K562 (cell line): ENCODE measurements at regions not wholly inside any gene's neighbourhood (a gene's known extent, or its start where the extent isn't known, plus 50 kb on each side); places are given as distances from the start of the nearest gene placed in this dataset.

Experiments used
- ATAC-seq: fragments of 200-7000 bp; cut with Tn5 transposase; 3 replicates; pipeline ENCODE4 v1.9.1; 2020; ENCODE audit warnings: moderate library complexity
- BruUV-seq: library from RNA; stranded (reverse); fragments of 400-500 nt; replicated peaks from 2 replicates; lab custom pipeline; 2021; lab: Mats Ljungman, UMichigan
- CTCF ChIA-PET: fragments of 300-600 bp; formaldehyde crosslinking; extraction: SDS; loops from one replicate; lab custom pipeline; 2021; ENCODE audit warnings: low intra/inter-chr PET ratio; lab: Yijun Ruan, JAX
- POLR2A ChIA-PET: fragments of 300-600, 350-650 bp; sonication (Branson Sonifier 250); formaldehyde crosslinking; extraction: SDS; loops from one replicate; lab custom pipeline; 2021; ENCODE audit warnings: antibody characterized with exemption, inconsistent platforms; lab: Yijun Ruan, JAX
- DNase-seq, 4 experiments: peaks; one replicate each; pipeline versions ENCODE4 v3.0.0 to v3.0.0-alpha.2; 2011 to 2018; ENCODE audit warnings: low spot score in 3 of 4, mixed read lengths in 3 of 4; ENCODE audit errors: extremely low read depth in 1 of 4
- FAIRE-seq: peaks from 2 replicates; lab custom pipeline; 2011; peaks lifted over from hg19 to GRCh38; lab: Jason Lieb, UNC
- H2AFZ ChIP-seq: 2 replicates; pipeline ENCODE4 v1.6.0; 2011; ENCODE audit warnings: low read depth, low read length, control low read depth, inconsistent platforms
- H3K27ac ChIP-seq: fragments of 200-600 bp; 3 replicates; pipeline ENCODE4 v1.8.0; 2011; ENCODE audit warnings: low read depth, mild to moderate bottlenecking, control low read depth, inconsistent platforms, low read length, moderate library complexity, mixed read lengths; ENCODE audit errors: extremely low read depth
- H3K27me3 ChIP-seq, 2 experiments: fragments of 300-600 bp in 1 of 2; 2 replicates in 1 of 2; 3 replicates in 1 of 2; pipeline versions ENCODE4 v1.6.0 to v1.8.0; 2011; ENCODE audit warnings: inconsistent platforms in 2 of 2, low read length in 2 of 2, mild to moderate bottlenecking in 1 of 2, mixed read lengths in 1 of 2, moderate library complexity in 1 of 2; ENCODE audit not compliant: control insufficient read depth in 2 of 2, insufficient read depth in 2 of 2
- H3K36me3 ChIP-seq: fragments of 300-600 bp; 3 replicates; pipeline ENCODE4 v1.8.0; 2011; ENCODE audit warnings: mild to moderate bottlenecking, low read length, inconsistent platforms; ENCODE audit not compliant: control insufficient read depth, insufficient read depth
- H3K4me1 ChIP-seq, 2 experiments: fragments of 200-600 bp in 1 of 2; replicated peaks in 1 of 2; 2 replicates in 1 of 2; 3 replicates in 1 of 2; pipeline versions ENCODE4 v1.5.1 to v1.8.0; 2011; ENCODE audit warnings: inconsistent platforms in 2 of 2, low read length in 2 of 2, mild to moderate bottlenecking in 1 of 2, mixed read lengths in 1 of 2, moderate library complexity in 1 of 2; ENCODE audit not compliant: control insufficient read depth in 2 of 2, insufficient read depth in 2 of 2
- H3K4me2 ChIP-seq: 2 replicates; pipeline ENCODE4 v1.6.1; 2011; ENCODE audit warnings: low read length, control low read depth, inconsistent platforms, mixed read lengths; ENCODE audit not compliant: insufficient read depth
- H3K4me3 ChIP-seq: fragments of 200-600 bp; sonication (generic), shearing (Covaris generic); 2 replicates; pipeline ENCODE4 v1.5.1; 2016; ENCODE audit warnings: control low read depth, inconsistent platforms
- H3K79me2 ChIP-seq: fragments of 200-600 bp; 3 replicates; pipeline ENCODE4 v1.8.0; 2011; ENCODE audit warnings: low read length, inconsistent platforms; ENCODE audit not compliant: control insufficient read depth, insufficient read depth
- H3K9ac ChIP-seq, 2 experiments: 2 replicates each; pipeline versions ENCODE4 v1.6.0 to v1.6.1; 2011; ENCODE audit warnings: low read depth in 2 of 2, low read length in 2 of 2, control low read depth in 1 of 2, inconsistent platforms in 1 of 2, mild to moderate bottlenecking in 1 of 2, mixed read lengths in 1 of 2; ENCODE audit not compliant: insufficient read depth in 1 of 2
- H3K9me1 ChIP-seq: one replicate; pipeline ENCODE4 v1.6.0; 2011; ENCODE audit warnings: inconsistent platforms, mild to moderate bottlenecking, low read length, moderate library complexity; ENCODE audit not compliant: control insufficient read depth, insufficient read depth
- H3K9me3 ChIP-seq: replicated peaks from 2 replicates; pipeline ENCODE4 v1.5.1; 2011; ENCODE audit warnings: low read depth, low read length, inconsistent platforms; ENCODE audit not compliant: control insufficient read depth, insufficient read depth
- H4K20me1 ChIP-seq: replicated peaks from 2 replicates; pipeline ENCODE4 v1.6.1; 2011; ENCODE audit warnings: low read length, inconsistent platforms, mixed read lengths; ENCODE audit not compliant: control insufficient read depth, insufficient read depth
- C11orf30 ChIP-seq: fragments of 450-650 bp; IDR thresholded peaks from 2 replicates; pipeline ENCODE4 v1.6.1; 2016; ENCODE audit warnings: low read depth, mild to moderate bottlenecking
- CTCF ChIP-seq, 3 experiments: IDR thresholded peaks in 2 of 3; conservative IDR thresholded peaks in 1 of 3; 2 replicates each; pipeline ENCODE4 v1.5.1; 2011 to 2012; ENCODE audit warnings: low read length in 3 of 3, mild to moderate bottlenecking in 3 of 3, control low read depth in 2 of 3, improper control_type of control experiment in 1 of 3, inconsistent platforms in 1 of 3, low read depth in 1 of 3, mixed read lengths in 1 of 3, moderate library complexity in 1 of 3; ENCODE audit not compliant: insufficient read depth in 2 of 3
- FOXP4 ChIP-seq: sonication (generic); formaldehyde crosslinking; IDR thresholded peaks from 2 replicates; pipeline ENCODE4 v1.8.0; 2022; ENCODE audit warnings: mild to moderate bottlenecking, missing genetic modification reagents, borderline replicate concordance
- HDAC8 ChIP-seq: fragments of 450-650 bp; IDR thresholded peaks from 2 replicates; pipeline ENCODE4 v1.6.1; 2016; ENCODE audit warnings: mild to moderate bottlenecking, missing genetic modification characterization, moderate library complexity, missing compliant biosample characterization
- LCOR ChIP-seq: sonication (generic); formaldehyde crosslinking; IDR thresholded peaks from 2 replicates; pipeline ENCODE4 v1.8.0; 2022; ENCODE audit warnings: mild to moderate bottlenecking, missing genetic modification reagents
- MAFK ChIP-seq: IDR thresholded peaks from 2 replicates; pipeline ENCODE4 v1.6.1; 2011; ENCODE audit warnings: low read length, improper control_type of control experiment
- MTA3 ChIP-seq: fragments of 450-650 bp; formaldehyde crosslinking; IDR thresholded peaks from 2 replicates; pipeline ENCODE4 v1.6.1; 2017; ENCODE audit warnings: mild to moderate bottlenecking, borderline replicate concordance
- PURB ChIP-seq: sonication (generic); formaldehyde crosslinking; IDR thresholded peaks from 2 replicates; pipeline ENCODE4 v1.9.0; 2021; ENCODE audit warnings: low read depth, mild to moderate bottlenecking, missing genetic modification reagents
- RFX7 ChIP-seq: fragments of 250-450 bp; sonication (Bioruptor Pico); IDR thresholded peaks from 2 replicates; pipeline ENCODE4 v1.5.1; 2021; ENCODE audit warnings: mild to moderate bottlenecking
- SOX6 ChIP-seq: fragments of 450-650 bp; IDR thresholded peaks from 2 replicates; pipeline ENCODE4 v1.6.1; 2014; ENCODE audit warnings: mild to moderate bottlenecking
- ZFP30 ChIP-seq: fragments of 250-450 bp; sonication (Bioruptor Pico); IDR thresholded peaks from 2 replicates; pipeline ENCODE4 v1.8.0; 2022; ENCODE audit warnings: moderate library complexity, mild to moderate bottlenecking, inconsistent platforms, borderline replicate concordance
- WGBS: fragments of 100-300 bp; shearing (Covaris generic); methylation state at CpG from one replicate; pipeline ENCODE4 v1.1.6; 2016; ENCODE audit warnings: low coverage, mixed read lengths; ENCODE audit not compliant: insufficient coverage; ENCODE audit errors: missing lambda C conversion rate; 5-methylcytosine and 5-hydroxymethylcytosine counted together
- in situ Hi-C: fragments of 300-500 bp; cut with MboI; formaldehyde crosslinking; loops from 4 replicates; pipeline ENCODE4 v1.15.0; 2018; ENCODE audit warnings: inconsistent platforms, mixed read lengths
- intact Hi-C: fragments of 100-400 bp; cut with micrococcal nuclease; formaldehyde crosslinking; loops from 2 replicates; pipeline ENCODE4 v1.14.2; 2022

- TF ChIP-seq MAFK (0 out of 2 replicates have a peak, but pooled peaks have one; percentile 24), C11orf30 (peak; percentile 50), SOX6 (no peak), MTA3 (no peak), HDAC8 (tag) (no peak)
Observed at GRCh38 chr7:13060173-13060572, 372.7 kb downstream of the ARL4A start (continued).

- Histone ChIP-seq H3K9ac (no peak overlapping the region), H3K4me3 (no peak overlapping the region), H3K9me3 (no peaks in the 10 kb centered on the region), H2AFZ (peak overlapping the region; percentile 21; the same call in 1 of the 2 replicates), H3K79me2 (no peaks in the 10 kb centered on the region), H3K4me2 (no peak overlapping the region), H3K27ac (no peak overlapping the region), H3K4me1 (no peaks in the 10 kb centered on the region), H3K27me3 (no peaks in the 10 kb centered on the region), H3K9me1 (no peaks in the 10 kb centered on the region), H3K36me3 (no peaks in the 10 kb centered on the region), H4K20me1 (no peaks in the 10 kb centered on the region)
- BruUV-seq = no TSS peak
- intact Hi-C loops = no loop called here
- FAIRE-seq (no peak), DNase-seq (no peak), ATAC-seq (no peak)
- WGBS = 57% methylated on average over 4 of the region's 4 CpGs
- POLR2A ChIA-PET = interaction anchor here (0.5 to 1.5 kb wide), 2 partner anchors 122 to 334 kb away, joined by 3 read pairs; no protein-coding TSS in a partner anchor
- CTCF ChIA-PET = no interaction called here
- in situ Hi-C loops = no loop called here
- no peak for TF ChIP-seq CTCF (IDR thresholded peaks at IDR 0.05 in 2 of 3, conservative IDR thresholded peaks at IDR 0.05 in 1 of 3; ENCODE audit: insufficient read depth in 2 of 3, low read depth in 1 of 3, low read length in 3 of 3)
- no peak for TF ChIP-seq LCOR (CRISPR knock-in tag)
- no peak for TF ChIP-seq RFX7
- no peak for TF ChIP-seq FOXP4
- no peak for TF ChIP-seq PURB (CRISPR knock-in tag)
- no peak for TF ChIP-seq ZFP30 (CRISPR knock-in tag)
Observed at GRCh38 chr7:13061115-13061514, 373.7 kb downstream of the ARL4A start.
